ENCODE measurements at regions not wholly inside any gene's neighbourhood (a gene's known extent, or its start where the extent isn't known, plus 50 kb on each side); places are given as distances from the start of the nearest gene placed in this dataset.
A peak's percentile ranks its signal among the peaks of the same experiment; 100 is the strongest.
"Not testable (repeated sequence)": the region's sequence is repeated elsewhere in the genome, so short reads cannot be mapped to it uniquely, and the experiment has no call there.

DNA sequence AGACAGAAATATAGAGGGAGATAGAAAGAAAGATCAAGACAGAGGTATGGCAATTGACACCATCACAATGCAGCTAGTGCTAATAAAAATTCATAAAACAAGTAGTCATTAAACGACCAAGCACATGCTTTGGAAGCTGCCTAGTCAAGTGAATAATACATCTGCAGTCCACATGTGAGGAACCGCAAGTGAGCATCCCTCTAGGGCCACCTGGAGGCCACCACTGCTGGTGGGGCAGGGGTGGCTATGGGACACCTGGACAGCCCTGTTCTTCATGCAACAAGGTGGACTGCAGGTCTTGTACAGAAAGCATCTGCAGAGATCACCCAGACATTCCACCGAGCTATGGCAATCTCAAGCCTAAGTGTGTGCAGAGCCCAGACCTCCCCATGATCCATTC is 451.1 kb upstream of the PFKP start:
- DNase-seq, result no peak

GRCh38 chr10:2611603-2612002 is 455.7 kb upstream of the PFKP start:
- no peak for DNase-seq

DNA sequence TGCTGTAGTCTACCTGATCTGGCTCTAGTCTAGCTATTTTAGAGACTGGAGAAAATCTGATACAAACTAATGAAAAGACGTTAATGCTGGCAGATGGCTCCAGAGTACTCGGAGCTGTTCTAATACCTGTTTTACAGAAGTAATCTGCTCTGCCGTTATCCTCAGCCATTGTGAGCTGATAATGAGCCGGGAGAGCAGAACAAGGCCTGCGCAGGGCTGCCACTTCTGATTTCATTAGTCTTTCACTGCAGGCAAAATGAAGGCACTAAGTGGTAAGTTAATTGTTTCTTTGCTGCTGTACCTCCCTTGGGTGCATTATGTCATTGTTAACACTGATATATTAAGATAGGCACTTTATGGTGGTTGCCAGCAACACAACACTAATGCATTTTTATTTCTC is 456.4 kb upstream of the PFKP start:
- peak; percentile 42 for DNase-seq

- DNase-seq, result no peak
Measured at GRCh38 chr10:2604891-2605290, 462.5 kb upstream of the PFKP start.

DNA sequence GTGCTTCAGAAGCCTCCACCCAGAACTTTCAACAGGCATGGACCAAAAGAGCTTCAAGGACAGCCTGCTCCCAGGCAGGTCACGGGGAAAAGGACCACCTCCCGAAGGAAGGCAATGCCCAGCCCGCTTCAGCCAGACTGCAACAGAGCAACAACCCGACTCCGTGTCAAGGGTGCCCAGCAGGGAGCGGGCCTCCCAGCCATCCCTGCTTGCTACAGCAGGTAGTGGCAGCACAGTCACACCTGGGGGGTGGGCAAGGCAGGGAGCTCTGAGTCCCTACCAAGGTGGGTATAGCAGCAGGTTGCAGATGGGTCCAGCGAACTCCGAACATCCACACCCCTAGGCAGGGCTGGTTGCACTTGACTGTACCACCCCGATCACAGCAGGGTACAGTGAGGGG is 467.8 kb upstream of the PFKP start:
- DNase-seq, result no peak

DNA sequence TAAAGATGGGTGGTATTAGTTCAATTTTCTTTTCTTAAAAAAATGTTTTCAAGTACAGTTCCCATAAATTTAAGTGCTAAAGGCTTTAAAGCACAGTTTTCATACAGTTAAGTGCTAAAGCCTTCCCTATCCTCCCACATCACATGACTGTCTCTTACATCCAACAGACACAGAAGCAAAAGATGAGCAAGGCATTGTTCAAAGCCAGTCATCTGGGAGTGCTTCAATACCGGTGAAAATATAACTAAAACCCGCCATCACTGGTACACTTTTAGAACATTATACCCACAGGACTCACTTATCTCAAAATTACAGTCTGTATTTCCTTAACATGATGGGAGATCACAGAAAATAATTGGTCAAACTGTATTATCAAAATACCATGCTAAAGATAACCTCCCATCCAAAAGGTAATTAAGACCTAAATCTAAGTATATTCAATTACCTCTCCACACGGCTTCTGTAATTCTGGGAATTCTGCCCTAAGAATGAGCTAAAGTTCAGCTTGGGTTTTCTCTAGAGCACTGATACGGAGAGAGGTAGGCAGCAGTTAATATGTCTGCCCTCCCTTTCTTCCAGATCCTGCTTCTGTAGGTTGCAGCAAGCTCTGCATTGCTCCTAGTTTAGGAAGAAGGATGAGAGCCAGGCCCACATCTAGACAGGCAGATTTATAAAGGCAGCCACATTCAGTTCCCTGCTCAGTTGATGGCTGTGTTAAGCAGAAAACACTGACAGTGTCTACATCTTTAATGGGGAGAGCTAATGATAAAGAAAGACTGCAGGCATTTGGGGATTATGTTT is 474.8 kb upstream of the PFKP start:
- no peak for DNase-seq

DNA sequence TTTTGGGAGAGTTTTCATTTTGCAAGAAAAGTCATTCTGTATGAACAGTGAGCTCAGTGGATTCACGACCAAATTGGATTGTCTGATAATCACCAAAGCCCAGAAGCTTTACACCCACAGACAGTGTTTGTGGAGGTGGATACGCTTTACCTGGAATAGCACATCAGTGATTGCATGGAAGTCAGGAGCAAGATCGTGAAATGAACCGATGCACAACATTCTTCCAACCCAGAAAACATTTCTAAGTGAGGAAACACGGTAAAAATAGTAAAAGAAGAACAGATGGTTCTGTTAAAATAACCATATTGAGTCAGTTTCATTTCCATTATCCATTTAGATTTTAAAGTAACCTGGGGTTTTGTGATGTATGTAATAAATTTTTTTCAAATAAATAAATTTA is 478.2 kb upstream of the PFKP start:
- no peak for DNase-seq

GRCh38 chr10:2584385-2584784 is 483.0 kb upstream of the PFKP start:
- DNase-seq, result no peak

DNA sequence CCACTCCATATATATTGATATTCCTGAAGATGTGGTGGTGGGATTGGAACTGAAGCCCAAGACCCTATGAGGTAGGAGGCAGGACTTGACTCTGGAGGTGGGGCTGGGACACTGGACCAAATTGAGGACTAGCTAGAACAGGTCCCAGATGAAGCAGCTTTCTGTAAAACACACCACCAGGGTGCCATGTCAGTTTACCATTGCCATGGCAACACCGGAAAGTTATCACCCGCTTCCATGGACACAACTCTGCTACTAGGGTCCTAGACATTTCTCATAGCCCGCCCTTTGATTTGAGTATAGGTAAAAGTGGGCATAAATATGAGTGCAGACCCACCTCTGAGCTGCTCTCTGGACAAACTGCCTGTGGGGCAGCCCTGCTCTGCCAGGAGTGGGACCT is 490.5 kb upstream of the PFKP start:
- no peak for DNase-seq

DNA sequence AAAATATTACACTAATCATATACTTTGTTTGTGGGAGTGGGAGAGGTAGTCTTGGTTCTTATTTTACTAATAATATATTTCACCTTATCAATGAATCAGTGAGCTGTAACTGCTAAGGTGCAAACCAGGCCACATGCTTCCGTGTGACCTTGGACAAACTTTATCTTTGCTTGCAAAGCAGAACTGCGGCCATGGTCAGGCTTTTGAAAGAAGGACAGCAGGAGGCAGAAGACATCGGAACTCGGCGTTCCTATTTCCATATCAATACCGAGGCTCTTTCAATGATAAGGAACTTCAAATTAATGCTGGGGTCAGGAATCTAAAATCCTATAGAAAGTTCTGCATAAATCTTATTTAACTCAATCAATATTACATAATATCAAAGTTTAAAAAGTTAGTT is 491.9 kb upstream of the PFKP start:
- DNase-seq, result no peak

GRCh38 chr10:2572611-2573010 is 494.7 kb upstream of the PFKP start:
- DNase-seq, result no peak

DNA sequence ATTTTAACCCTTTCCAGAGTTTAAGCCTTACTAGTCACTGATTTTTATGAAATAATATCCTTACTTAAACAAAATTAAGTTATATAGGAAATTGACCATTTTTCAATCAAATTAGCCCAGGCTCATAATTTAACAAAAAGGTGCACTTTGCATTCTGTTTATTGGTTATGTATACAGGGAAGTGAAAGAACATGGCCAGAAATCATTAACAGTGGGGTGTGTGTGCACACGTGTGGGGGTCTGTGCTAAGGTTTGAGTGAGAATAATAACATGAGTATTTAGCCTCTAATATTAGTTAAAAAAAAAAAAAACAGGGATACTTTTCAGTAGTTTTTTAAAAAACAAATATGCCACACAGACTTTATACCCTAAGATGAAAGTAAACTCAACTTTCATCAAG is 510.5 kb upstream of the PFKP start:
- DNase-seq, result no peak

- no peak for DNase-seq
Measured at GRCh38 chr10:2548071-2548470, 519.3 kb upstream of the PFKP start.

DNA sequence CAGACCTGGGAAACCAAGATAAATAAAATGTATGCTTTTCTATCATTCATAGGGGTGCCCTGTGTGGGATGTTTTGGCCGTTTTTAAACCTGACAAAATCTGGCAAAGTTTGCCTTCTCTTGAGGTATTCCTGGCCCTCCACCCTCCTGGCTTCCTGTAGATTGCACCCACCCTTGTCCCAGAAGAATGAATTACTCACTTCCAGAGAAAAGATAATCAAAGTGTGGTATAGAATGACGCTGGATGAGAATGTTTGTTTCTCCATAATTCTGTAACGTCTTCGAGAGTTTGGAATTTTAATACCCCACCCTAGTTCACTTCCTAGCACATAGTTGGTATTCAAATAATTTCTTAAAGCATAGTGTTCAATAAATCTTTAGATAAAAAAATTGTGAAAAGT is 519.7 kb upstream of the PFKP start:
- DNase-seq, result no peak

DNA sequence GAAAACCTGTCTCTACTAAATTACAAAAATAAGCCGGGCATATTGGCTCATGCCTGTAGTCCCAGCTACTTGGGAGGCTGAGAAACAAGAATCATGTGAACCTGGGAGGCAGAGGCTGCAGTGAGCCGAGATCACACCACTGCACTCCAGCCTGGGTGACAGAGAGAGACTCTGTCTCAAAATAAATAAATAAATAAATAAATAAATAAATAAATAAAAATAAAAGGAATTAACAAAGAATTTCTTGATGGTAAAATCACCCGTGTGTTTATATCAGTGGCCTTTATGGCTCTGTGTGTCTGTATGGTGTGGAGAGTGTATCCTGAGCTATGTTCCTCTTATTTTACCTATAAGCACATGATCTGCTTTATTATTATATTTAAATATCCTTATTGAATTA is 520.5 kb upstream of the PFKP start:
- DNase-seq, result not testable (repeated sequence)

DNA sequence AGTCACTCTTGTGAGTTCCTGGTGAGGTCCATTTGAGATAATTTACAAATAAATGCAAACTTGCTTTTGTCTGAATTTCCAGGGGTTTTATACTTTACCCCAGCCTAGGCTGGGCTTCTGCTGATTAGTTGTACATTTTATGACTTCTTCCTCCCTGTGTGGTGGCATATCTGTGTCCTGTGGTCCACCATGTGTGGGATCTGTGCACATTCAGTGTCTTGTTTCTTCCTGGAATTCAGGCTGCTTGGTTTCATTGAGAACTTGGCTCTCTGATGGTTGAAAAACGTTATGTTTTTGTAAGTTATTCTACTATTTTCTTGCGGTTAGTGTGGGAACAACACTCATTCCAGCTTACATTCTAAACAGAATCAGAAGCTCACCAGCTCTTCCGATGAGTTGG is 523.4 kb upstream of the PFKP start:
- no peak for DNase-seq

DNA sequence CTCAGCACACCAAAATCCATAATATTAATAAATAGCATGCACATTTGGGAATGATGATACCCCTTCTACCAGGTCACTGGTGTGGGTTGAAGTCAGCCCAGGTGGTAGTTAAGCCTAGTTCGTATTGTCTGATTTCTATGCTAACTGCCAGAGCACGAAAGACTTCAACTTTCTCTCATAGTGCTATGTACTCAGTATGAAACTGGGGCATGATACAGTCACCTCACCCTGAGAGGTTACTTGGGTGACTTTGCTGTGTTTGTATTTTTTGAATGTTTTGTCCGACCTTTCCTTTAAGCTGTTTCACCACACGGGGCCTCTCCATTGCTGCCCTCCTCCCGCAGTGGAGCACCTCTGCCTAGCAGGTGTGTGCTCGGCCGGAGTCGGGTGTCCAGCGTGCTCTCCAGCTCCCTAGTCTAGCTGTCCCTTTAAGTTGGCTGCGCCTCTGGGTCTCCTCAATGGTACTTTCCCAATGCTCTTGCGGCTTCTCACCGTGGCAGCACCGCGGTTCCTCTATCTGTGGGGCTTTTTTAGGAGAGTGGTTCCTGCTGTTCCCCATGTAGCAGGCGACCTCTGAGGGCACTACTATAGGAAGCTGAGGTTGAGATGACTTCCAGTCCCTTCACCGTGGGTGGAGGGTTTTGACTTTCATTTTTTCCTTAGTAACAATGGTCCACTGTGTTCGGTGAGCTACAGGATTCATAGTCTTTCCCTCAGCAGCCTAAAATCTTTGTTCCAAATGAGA is 524.0 kb upstream of the PFKP start:
- no peak for DNase-seq

- no peak for DNase-seq
Measured at GRCh38 chr10:2541176-2541575, 526.2 kb upstream of the PFKP start.

DNA sequence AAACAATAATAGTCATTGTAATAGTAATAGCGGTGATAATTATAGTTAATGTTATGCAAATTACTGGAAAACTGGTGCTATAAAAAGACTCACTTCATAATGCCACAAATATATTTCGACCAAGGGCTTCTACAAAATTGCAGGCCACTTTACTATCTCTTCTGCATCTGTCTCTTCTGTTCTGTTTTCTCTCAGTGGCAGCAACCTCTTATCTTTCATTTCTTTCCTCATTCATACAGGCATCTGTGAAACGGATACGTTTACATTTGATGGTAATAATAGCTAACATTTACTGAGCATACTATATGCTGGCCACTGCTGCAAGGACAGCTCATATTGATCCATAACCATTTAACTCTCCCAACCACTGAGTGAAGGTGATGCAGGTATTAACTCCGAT is 537.4 kb upstream of the PFKP start:
- no peak for DNase-seq

DNA sequence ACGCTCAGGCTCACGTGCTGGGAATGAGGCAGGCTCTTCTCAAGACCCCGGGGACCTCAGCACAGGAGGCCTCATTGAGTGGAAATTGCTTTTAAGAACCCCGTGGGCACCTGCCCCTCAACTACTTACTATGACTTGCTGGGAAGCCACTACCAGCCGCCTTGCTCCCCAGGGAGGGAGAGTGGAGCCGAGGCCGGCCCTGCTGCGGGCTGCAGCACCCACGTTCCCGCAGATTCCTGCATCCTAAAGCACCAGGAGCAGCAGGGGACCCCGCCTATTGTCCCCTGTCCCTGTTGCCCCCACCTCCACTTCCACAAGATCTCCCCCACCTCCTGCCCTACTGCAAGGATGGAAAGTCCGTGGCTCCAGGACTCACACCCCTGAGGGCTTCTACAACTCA is 541.6 kb upstream of the PFKP start:
- DNase-seq, result no peak

GRCh38 chr10:2519139-2519538 is 548.2 kb upstream of the PFKP start:
- no peak for DNase-seq

DNA sequence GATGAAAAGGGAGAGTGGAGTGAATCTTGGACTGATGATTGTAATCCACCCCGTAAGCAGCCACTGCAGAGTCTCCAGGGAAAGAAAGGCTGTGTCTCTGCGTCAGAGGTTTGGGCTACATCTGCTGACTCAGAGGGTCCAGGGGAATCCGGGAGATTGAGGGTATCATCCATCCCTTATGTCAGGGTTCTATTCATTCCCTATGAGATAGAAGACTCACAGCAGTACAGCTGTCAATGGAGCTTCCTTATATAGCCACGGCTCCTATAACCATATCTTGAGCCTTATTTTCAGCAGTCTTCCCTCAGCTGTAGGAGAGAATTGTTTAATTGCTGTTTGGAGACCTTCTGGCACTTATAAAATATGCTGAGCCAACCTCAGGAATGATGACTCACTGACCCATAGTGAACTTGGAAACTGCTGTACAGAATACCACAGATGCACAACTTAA is 558.2 kb upstream of the PFKP start:
- DNase-seq, result no peak

DNA sequence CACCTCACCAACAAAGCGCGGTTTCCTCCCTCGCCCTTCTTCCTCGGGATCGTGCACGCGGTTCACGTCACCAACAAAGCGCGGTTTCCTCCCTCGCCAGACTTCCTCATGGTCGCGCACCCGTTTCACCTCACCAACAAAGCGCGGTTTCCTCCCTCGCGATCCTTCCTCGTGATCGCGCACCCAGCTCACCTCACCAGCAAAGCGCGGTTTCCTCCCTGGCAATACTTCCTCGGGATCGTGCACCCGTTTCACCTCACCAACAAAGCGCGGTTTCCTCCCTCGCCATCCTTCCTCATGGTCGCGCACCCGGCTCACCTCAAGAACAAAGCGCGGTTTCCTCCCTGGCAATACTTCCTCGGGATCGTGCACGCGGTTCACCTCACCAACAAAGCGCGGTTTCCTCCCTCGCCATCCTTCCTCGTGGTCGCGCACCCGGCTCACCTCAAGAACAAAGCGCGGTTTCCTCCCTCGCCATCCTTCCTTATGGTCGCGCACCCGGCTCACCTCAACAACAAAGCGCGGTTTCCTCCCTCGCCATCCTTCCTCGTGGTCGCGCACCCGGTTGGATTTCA is 565.9 kb upstream of the PFKP start:
- not testable (repeated sequence) for DNase-seq

DNA sequence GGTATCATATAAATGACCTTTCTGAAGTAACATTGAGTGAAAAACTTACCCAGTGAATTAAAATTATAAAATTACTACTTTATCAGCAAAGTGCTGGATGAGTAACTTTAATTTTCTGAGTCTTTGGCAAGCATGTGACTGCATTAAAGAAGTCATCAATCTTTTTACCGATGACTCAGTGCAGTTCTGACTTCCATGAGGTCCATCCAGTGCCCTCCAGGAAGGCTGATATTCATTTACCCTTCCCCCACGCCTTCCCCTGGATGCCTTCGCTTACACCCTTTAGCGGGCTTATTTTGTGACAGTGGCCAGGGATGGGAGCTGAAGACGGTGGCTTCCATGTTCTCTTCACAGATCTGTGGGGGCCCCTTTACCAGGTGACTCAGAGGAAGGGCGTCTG is 572.9 kb upstream of the PFKP start:
- no peak for DNase-seq

Data from NCI-H524 treated with DMSO at 0.1 percent for 48 hours (cell line).